ENCODE measurements at regions not wholly inside any gene's neighbourhood (a gene's known extent, or its start where the extent isn't known, plus 50 kb on each side); places are given as distances from the start of the nearest gene placed in this dataset.
"Not testable (repeated sequence)": the region's sequence is repeated elsewhere in the genome, so short reads cannot be mapped to it uniquely, and the experiment has no call there.

- not testable (repeated sequence) for DNase-seq
Observed at GRCh38 chr17:20848869-20849443, 193.9 kb downstream of the USP22 start.

- peak; percentile 62 for DNase-seq
Observed at GRCh38 chr17:20851591-20852238, 191.1 kb downstream of the USP22 start.

- peak; percentile 69 for DNase-seq
Observed at GRCh38 chr17:20852239-20852989, 190.4 kb downstream of the USP22 start.

- DNase-seq = no peak
Observed at GRCh38 chr17:20852990-20853370, 189.8 kb downstream of the USP22 start.

GRCh38 chr17:20855910-20856470 is 186.8 kb downstream of the USP22 start:
- DNase-seq = not testable (repeated sequence)

- DNase-seq = not testable (repeated sequence)
Observed at GRCh38 chr17:20866444-20867209, 176.2 kb downstream of the USP22 start.

GRCh38 chr17:20867436-20867937 is 175.3 kb downstream of the USP22 start:
- DNase-seq = not testable (repeated sequence)

- not testable (repeated sequence) for DNase-seq
Observed at GRCh38 chr17:20867938-20868661, 174.7 kb downstream of the USP22 start.

- DNase-seq = not testable (repeated sequence)
Observed at GRCh38 chr17:20868662-20869007, 174.2 kb downstream of the USP22 start.

- DNase-seq = not testable (repeated sequence)
Observed at GRCh38 chr17:20873173-20873572, 169.6 kb downstream of the USP22 start.

GRCh38 chr17:20873688-20874328 is 169.0 kb downstream of the USP22 start:
- not testable (repeated sequence) for DNase-seq

GRCh38 chr17:20877384-20877783 is 165.4 kb downstream of the USP22 start:
- not testable (repeated sequence) for DNase-seq

GRCh38 chr17:20890338-20890737 is 152.5 kb downstream of the USP22 start:
- no peak for DNase-seq

- DNase-seq = not testable (repeated sequence)
Observed at GRCh38 chr17:20895426-20895825, 147.4 kb downstream of the USP22 start.

- no peak for DNase-seq
Observed at GRCh38 chr17:20896153-20896649, 146.6 kb downstream of the USP22 start.

- not testable (repeated sequence) for DNase-seq
Observed at GRCh38 chr17:20898726-20899125, 144.1 kb downstream of the USP22 start.

GRCh38 chr17:20902496-20902895 is 140.3 kb downstream of the USP22 start:
- DNase-seq = not testable (repeated sequence)

GRCh38 chr17:20903549-20903948 is 139.3 kb downstream of the USP22 start:
- not testable (repeated sequence) for DNase-seq

- DNase-seq = peak; percentile 95
Observed at GRCh38 chr17:20908313-20909267, 134.2 kb downstream of the USP22 start.
